ENCODE measurements at regions not wholly inside any gene's neighbourhood (a gene's known extent, or its start where the extent isn't known, plus 50 kb on each side); places are given as distances from the start of the nearest gene placed in this dataset.

- Histone ChIP-seq H3K27me3 (ENCODE audit: control insufficient read depth, insufficient read depth, low read length) (peaks cover 22% of the 10 kb centered on the region), H3K27ac (ENCODE audit: low read depth, low read length) (no peak overlapping the region), H3K9me3 (ENCODE audit: control insufficient read depth, insufficient read depth, low read depth, low read length) (no peaks in the 10 kb centered on the region), H3K36me3 (ENCODE audit: control insufficient read depth, insufficient read depth, low read length) (no peaks in the 10 kb centered on the region), H3K9ac (ENCODE audit: low read length) (no peak overlapping the region), H3K4me3 (ENCODE audit: low read depth, low read length) (no peak overlapping the region), H3K4me1 (ENCODE audit: control insufficient read depth, insufficient read depth, low read length) (peaks cover 10% of the 10 kb centered on the region)
Measured at GRCh38 chr14:96745500-96746051, 51.6 kb upstream of the VRK1 start.

- H3K9ac ChIP-seq (ENCODE audit: low read length), result no peak overlapping the region
- H3K9me3 ChIP-seq (ENCODE audit: control insufficient read depth, insufficient read depth, low read depth, low read length), result peaks cover 3% of the 10 kb centered on the region; the same call in 1 of the 2 replicates
- no peak overlapping the region for H3K4me3 ChIP-seq (ENCODE audit: low read depth, low read length)
- peaks cover 17% of the 10 kb centered on the region for H3K27me3 ChIP-seq (ENCODE audit: control insufficient read depth, insufficient read depth, low read length)
- peaks cover 4% of the 10 kb centered on the region for H3K4me1 ChIP-seq (ENCODE audit: control insufficient read depth, insufficient read depth, low read length)
- no peak overlapping the region for H3K27ac ChIP-seq (ENCODE audit: low read depth, low read length)
- no peaks in the 10 kb centered on the region for H3K36me3 ChIP-seq (ENCODE audit: control insufficient read depth, insufficient read depth, low read length)
Measured at GRCh38 chr14:96746101-96746500, 51.1 kb upstream of the VRK1 start.

DNA sequence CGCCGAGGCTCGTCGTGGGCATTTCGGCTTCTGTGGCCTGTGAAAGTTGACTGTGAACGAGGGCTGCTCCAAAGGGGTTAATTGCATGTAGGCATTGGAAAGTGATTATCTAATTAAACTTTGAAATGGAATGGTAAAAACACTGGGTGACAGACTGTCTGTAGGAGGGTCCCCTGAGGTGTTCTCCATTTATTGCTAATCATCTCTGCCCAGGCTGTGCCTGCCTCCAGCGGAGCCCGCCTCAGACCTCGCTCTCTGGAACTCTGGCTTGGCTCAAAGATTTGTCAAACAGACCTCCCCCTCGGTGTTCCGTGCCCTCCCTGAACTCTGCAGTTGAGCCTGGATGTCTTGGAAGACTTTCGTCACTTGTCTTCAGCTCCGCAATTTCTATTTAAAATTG lies 50.2 kb upstream of the VRK1 start:
- peaks cover 10% of the 10 kb centered on the region; the same call in 1 of the 2 replicates for H3K27me3 ChIP-seq (ENCODE audit: control insufficient read depth, insufficient read depth, low read length)
- no peak overlapping the region for H3K27ac ChIP-seq (ENCODE audit: low read depth, low read length)
- H3K36me3 ChIP-seq (ENCODE audit: control insufficient read depth, insufficient read depth, low read length), result no peaks in the 10 kb centered on the region
- H3K9ac ChIP-seq (ENCODE audit: low read length), result no peak overlapping the region
- 0 out of 2 replicates have a peak, but pooled peaks cover under 1% of the 10 kb centered on the region for H3K4me1 ChIP-seq (ENCODE audit: control insufficient read depth, insufficient read depth, low read length)
- H3K4me3 ChIP-seq (ENCODE audit: low read depth, low read length), result no peak overlapping the region
- H3K9me3 ChIP-seq (ENCODE audit: control insufficient read depth, insufficient read depth, low read depth, low read length), result peaks cover 3% of the 10 kb centered on the region; the same call in 1 of the 2 replicates
